GM19023 (cell line): ENCODE measurements at regions not wholly inside any gene's neighbourhood (a gene's known extent, or its start where the extent isn't known, plus 50 kb on each side); places are given as distances from the start of the nearest gene placed in this dataset.
"Not testable (repeated sequence)": the region's sequence is repeated elsewhere in the genome, so short reads cannot be mapped to it uniquely, and the experiment has no call there.

Experiments used
- ATAC-seq: cut with Tn5 transposase; IDR thresholded peaks from one replicate; pipeline ENCODE4 v1.9.1; 2021; ENCODE audit warnings: mild to moderate bottlenecking, moderate library complexity; ENCODE audit not compliant: unreplicated experiment

DNA sequence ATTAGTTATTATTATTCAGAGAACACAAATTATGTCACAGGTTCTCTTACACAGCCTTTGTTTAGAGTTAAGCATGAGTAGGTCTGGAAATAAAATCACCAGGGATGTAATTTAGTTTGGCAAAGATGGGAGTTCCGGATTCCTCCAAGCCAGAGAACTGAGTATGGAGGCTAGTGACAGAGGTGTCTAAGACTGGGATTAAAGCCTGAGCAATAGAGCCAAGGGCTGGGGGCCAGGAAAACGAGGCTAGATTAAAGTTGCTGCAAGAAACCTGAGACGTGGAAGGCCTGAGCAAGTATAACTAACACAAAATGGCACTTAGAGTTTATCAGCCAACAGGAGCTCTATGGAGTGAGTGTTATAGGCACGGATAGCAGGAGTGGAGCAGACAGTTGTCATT lies 381.6 kb downstream of the SRGAP2C start:
- no peak for ATAC-seq

DNA sequence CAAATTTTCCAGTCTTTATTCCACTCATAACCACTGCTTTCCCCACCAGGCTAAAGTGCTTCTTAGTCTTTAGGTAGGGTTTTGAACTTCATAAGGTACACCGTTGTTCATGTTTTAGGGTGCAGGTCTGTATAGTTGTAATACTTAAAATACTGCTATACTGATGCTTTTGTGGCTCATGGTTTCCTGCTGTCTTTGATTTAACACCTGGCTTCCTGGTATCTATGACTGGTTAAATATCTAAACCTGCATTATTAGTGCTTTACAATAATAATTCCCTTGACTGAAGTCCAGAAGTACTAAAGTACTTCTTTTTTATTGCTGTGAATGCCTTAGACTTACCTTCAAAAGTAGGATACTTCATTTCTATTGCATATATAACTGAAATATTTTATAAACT lies 384.7 kb downstream of the SRGAP2C start:
- no peak for ATAC-seq

DNA sequence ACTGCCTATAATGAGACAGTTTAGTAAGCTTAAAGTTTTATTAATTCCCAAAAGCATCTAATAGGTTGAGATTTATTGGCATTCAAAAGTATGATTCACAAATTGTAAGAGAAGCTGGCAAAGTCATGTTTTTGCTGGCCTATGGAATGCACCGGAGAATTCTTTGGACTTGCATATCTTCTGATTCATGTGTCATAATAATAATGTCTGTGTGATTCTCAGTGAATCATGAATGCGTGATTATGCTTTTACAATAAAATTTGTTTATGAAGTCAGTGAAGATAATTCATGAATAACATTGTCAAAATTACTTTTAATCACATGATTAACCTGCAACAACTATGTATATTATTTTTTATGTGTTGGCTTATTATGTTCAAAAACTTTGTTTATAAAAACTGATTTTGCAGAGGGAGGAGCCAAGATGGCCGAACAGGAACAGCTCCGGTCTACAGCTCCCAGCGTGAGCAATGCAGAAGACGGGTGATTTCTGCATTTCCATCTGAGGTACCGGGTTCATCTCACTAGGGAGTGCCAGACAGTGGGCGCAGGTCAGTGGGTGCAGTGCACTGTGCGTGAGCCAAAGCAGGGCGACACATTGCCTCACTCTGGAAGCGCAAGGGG lies 389.2 kb downstream of the SRGAP2C start:
- not testable (repeated sequence) for ATAC-seq

DNA sequence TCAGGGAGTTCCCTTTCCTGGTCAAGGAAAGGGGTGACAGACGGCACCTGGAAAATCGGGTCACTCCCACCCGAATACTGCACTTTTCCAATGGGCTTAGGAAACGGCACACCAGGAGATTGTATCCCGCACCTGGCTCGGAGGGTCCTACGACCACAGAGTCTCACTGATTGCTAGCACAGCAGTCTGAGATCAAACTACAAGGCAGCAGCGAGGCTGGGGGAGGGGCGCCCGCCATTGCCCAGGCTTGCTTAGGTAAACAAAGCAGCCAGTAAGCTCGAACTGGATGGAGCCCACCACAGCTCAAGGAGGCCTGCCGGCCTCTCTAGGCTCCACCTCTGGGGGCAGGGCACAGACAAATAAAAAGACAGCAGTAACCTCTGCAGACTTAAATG lies 389.7 kb downstream of the SRGAP2C start:
- not testable (repeated sequence) for ATAC-seq

DNA sequence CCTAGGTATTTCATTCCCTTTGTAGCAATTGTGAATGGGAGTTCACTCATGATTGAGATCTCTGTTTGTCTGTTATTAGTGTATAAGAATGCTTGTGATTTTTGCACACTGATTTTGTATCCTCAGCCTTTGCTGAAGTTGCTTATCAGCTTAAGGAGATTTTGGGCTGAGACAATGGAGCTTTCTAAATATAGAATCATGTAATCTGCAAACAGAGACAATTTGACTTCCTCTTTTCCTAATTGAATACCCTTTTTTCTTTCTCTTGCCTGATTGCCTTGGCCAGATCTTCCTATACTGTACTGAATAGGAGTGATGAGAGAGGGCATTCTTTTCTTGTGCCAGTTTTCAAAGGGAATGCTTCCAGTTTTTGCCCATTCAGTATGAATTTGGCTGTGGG lies 398.1 kb downstream of the SRGAP2C start:
- ATAC-seq, result not testable (repeated sequence)

DNA sequence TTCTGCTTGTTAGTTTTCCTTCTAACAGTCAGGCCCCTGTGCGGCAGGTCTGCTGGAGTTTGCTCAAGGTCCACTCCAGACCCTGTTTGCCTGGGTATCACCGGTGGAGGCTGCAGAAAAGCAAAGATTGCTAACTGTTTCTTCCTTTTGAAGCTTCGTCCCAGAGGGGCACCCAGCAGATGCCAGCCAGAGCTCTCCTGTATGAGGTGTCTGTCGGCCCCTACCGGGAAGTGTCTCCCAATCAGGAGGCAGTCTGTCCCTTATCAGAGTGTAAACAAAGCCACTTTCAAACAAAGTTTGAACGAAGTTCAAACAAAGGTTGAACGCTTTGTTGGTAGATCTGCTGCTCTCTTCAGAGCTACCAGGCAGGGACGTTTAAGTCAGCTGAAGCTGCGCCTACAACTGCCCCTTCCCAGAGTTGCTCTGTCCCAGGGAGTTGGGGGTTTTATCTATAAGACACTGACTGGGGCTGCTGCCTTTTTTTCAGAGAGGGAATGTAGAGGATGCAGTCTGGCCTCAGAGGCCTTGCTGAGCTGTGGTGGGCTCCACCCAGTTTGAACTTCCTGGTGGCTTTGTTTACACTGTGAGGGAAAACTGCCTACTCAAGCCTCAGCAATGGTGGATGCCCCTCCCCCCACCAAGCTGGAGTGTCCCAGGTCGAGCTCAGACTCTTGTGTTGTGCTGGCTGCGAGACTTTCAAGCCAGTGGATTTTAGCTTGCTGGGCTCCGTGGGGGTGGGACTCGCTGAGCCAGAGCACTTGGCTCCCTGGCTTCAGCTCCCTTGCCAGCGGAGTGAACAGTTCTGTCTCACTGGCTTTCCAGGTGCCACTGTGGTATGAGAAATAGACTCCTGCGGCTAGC lies 401.8 kb downstream of the SRGAP2C start:
- ATAC-seq, result no peak

DNA sequence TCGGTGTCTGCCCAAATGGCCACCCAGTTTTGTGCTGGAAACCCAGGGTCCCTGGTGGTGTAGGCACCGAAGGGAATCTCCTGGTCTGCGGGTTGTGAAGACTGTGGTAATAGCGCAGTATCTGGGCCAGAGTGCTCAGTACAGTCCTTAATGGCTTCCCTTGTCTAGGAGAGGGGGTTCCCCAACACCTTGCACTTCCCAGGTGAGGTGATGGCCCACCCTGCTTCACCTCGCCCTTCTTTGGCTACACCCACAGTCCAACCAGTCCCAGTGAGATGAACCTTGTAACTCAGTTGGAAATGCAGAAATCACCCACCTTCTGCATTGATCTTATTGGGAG lies 402.4 kb downstream of the SRGAP2C start:
- no peak for ATAC-seq

DNA sequence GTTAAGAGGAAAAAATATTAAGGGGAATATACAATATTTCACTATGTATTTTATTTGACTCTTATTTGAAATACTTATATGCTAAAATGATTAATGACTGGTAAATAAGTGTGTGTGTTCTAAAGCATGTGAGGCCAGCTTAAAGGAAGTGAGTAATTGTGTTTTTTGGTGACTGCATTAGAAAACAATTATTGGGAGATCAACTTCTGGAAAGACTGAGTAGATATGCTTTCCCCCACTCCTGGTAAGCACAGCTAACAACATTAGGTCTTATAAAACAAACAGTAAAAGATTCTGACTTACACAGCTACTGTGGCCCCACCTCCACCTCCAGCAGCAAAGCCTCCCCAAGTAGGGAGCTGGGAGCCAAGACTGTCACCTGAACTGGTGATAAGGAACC lies 403.0 kb downstream of the SRGAP2C start:
- ATAC-seq, result no peak

DNA sequence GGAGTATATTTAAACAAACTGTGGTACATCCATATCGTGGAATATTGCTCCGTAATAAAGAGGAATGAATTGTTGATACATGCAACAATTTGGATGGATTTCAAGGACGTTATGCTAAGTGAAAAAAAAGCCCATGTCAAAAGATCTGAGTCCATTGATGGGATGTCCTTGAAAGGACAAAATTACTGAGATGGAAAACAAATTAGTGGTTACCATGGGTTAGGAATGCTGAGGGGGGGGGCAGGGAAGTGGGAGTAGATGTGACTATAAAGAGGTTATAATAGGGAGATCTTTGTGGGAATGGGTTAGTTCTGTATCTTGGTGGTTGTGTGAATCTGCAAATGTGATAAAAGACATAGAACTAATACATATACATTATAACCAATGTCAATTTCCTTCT lies 409.3 kb downstream of the SRGAP2C start:
- ATAC-seq, result no peak

DNA sequence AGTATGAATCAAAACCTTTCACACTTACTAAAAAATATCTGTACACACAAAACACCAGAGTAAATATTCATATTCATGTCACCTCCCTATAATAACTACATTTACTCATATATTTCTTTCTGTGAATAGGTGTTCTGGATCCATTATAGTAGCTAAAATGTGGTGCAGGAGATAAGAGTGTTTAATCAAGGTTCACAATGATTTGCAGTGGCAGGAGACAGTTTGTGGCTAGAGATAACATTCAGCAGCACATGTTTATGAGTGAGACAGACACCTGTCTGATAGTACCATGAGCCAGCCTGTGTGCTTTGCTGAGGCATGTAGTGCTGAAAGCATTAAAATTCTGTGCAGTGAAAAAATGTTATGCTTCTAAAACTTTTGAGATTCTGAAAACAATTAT lies 410.3 kb downstream of the SRGAP2C start:
- no peak for ATAC-seq

DNA sequence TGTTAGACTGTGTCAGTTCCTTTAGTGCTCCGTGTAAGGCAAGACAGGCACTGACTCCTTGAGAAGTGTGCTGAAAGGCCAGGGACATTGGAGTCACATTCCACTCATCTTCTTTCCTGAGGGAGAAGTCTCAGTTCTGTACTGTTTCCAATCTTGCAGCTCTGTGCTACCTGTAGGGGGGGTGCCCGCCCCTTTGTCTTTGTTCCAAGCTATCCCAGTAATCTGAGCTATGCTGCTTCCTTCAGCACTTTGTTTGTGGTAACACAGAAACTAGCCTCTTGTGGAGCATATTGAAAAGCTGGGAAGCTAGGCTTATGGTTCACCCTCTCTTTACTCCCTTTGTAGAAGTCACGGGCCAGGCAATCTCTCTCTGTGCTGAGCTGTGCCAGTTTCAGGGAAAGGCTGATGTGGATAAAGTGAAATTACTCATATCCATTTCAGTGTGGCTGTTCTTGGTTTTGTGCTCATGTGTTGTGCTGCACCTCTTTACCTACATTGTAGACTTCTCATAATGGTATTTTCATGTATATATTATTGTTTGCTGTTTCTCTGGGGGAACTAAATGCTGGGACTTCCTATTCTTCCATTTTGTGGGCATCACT lies 420.2 kb downstream of the SRGAP2C start:
- ATAC-seq, result not testable (repeated sequence)

DNA sequence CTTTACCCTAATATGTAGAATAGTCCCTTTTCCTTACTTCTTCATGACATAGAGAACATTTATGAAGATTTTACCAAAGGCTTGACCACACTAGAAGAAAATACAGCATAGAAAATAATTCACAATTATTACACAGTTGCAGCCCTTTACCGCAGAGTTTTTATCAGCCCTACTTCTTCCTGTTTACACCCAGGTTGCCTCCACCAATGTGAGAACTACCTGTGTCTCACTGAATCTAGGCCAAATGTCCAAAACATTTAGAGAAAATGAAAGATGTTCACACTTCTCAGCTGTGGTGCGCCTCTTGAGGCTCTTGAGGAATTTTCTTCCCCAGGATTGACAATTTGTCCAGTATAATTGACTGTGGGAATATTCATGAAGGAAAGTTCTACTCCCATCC lies 422.7 kb downstream of the SRGAP2C start:
- ATAC-seq, result not testable (repeated sequence)
